ENCODE measurements at regions not wholly inside any gene's neighbourhood (a gene's known extent, or its start where the extent isn't known, plus 50 kb on each side); places are given as distances from the start of the nearest gene placed in this dataset.
A peak's percentile ranks its signal among the peaks of the same experiment; 100 is the strongest.

DNA sequence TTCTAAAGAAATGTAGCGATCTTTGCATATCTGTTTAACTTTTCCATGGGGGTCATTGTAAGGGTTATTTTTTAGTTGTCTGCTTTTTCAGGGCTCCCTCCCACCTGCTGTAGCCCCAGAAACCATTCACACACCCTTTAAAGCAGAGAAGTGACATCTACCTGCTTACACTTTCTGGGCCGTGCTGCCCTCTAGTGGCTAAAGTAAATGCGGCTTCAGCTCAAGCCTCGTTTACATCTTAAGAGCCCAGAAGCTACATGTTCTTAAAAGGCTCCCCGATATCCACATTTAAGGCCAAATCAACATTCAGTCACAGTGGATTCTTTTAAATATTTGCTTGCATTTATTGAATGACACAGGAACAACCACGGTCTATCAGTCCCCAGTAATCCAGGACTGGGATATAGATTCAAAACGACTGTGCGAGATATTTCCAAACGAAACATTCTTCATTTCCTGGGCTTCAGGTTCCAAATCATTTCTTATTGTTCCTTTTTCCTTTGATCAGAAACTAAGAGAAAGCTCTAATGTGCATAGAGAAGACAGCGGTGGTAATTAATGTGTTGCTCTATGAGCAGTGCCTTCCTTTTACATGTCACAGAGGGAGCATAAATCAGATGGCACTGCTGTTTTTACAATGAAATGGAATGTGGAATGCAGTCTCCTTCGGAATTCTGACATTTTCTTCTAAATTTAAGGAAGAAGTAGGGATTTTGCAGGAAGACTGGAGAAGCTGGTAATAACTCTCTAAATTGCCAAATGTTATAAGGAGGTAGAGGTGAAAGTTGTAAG lies 119.9 kb downstream of the RASGEF1B start:
- Mint-ChIP-seq H3K27ac (ENCODE audit: unreplicated experiment) (no peak overlapping the region), H3K4me3 (ENCODE audit: unreplicated experiment) (no peak overlapping the region), H3K9me3 (ENCODE audit: low read depth) (no peaks in the 10 kb centered on the region), H3K4me1 (ENCODE audit: low read depth) (no peaks in the 10 kb centered on the region), H3K36me3 (ENCODE audit: low read depth) (no peaks in the 10 kb centered on the region), H3K27me3 (ENCODE audit: low read depth) (peaks cover 31% of the 10 kb centered on the region)
- TF ChIP-seq, protein P1, sequence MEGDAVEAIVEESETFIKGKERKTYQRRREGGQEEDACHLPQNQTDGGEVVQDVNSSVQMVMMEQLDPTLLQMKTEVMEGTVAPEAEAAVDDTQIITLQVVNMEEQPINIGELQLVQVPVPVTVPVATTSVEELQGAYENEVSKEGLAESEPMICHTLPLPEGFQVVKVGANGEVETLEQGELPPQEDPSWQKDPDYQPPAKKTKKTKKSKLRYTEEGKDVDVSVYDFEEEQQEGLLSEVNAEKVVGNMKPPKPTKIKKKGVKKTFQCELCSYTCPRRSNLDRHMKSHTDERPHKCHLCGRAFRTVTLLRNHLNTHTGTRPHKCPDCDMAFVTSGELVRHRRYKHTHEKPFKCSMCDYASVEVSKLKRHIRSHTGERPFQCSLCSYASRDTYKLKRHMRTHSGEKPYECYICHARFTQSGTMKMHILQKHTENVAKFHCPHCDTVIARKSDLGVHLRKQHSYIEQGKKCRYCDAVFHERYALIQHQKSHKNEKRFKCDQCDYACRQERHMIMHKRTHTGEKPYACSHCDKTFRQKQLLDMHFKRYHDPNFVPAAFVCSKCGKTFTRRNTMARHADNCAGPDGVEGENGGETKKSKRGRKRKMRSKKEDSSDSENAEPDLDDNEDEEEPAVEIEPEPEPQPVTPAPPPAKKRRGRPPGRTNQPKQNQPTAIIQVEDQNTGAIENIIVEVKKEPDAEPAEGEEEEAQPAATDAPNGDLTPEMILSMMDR (IDR thresholded peaks at IDR 0.05) = peak; percentile 94
- no peak for DNase-seq (ENCODE audit: low spot score)

DNA sequence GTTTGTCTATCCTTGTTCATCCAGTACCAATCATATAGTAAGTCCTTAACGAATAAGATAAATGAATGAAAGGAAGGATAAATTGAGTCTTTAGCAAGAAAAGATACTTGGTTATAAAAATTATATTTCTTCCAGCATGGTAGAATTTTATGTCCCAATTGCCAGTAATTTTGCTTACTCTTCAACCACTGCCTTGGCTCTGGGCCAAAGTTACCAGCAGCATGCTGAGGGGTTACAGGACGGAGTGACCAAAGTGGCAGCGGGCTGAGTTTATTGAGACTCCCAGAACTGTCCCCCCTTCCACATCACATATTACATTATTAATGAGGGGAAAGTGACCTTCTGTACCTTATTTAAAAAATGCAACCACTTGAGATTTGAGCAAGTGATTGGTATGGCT lies 121.7 kb downstream of the RASGEF1B start:
- H3K27me3 Mint-ChIP-seq (ENCODE audit: low read depth) = peaks cover 27% of the 10 kb centered on the region
- no peak overlapping the region for H3K4me3 Mint-ChIP-seq (ENCODE audit: unreplicated experiment)
- TF ChIP-seq, protein P1 (IDR thresholded peaks at IDR 0.05) = no peak
- H3K4me1 Mint-ChIP-seq (ENCODE audit: low read depth) = no peaks in the 10 kb centered on the region
- H3K9me3 Mint-ChIP-seq (ENCODE audit: low read depth) = no peaks in the 10 kb centered on the region
- no peak for DNase-seq (ENCODE audit: low spot score)
- no peak overlapping the region for H3K27ac Mint-ChIP-seq (ENCODE audit: unreplicated experiment)
- no peaks in the 10 kb centered on the region for H3K36me3 Mint-ChIP-seq (ENCODE audit: low read depth)

DNA sequence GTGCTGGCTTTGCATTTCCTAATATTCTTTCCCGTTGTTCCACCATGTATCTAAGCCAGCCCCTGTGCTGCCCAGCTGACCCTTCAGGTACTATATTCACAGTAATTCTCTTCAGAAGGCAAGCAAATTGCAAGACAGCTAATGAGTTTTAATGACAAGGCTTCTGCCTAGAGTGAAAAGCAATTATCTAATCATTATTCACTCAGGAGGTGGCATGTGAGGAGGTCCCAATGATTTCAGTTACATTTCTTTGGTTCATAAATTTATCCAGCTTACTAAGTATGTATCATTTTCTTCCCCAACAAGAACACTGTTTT lies 123.0 kb downstream of the RASGEF1B start:
- no peak overlapping the region for H3K4me3 Mint-ChIP-seq (ENCODE audit: unreplicated experiment)
- H3K27ac Mint-ChIP-seq (ENCODE audit: unreplicated experiment) = no peak overlapping the region
- TF ChIP-seq, protein P1 (IDR thresholded peaks at IDR 0.05) = no peak
- H3K4me1 Mint-ChIP-seq (ENCODE audit: low read depth) = no peaks in the 10 kb centered on the region
- no peak for DNase-seq (ENCODE audit: low spot score)
- no peaks in the 10 kb centered on the region for H3K9me3 Mint-ChIP-seq (ENCODE audit: low read depth)
- H3K27me3 Mint-ChIP-seq (ENCODE audit: low read depth) = peaks cover 25% of the 10 kb centered on the region
- no peaks in the 10 kb centered on the region for H3K36me3 Mint-ChIP-seq (ENCODE audit: low read depth)

DNA sequence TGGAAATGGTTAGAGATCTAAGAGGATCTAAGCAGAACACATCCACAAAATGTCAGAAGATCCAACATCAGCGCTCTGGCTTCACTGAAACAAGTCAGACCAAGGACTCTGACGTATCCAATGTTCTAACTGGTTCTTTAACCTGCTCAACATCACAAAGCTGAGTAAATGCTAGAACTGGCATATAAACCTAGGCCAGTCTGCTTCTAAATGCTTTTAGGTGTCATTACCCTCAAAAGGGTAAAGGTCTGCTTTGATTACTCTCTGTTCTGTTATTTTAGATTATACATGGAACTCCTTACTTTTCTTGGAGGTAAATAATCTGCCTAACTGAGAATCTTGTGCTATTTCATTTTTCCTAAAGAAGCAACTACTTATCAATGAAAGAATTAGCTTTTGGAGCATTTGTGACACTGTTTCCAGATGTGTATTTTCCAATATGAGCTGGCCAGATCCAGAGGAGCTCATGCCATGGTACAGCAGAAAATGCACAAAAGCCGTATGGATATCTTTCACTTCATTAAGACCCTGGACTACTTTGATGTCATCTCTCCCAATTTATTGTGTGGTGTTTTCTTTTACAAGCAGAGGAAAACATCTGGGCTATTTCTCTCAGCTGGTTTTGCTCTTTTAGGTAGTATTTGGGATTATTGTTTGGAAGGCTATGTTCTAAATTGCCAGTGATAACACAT lies 123.5 kb downstream of the RASGEF1B start:
- Mint-ChIP-seq H3K27me3 (ENCODE audit: low read depth) (peaks cover 24% of the 10 kb centered on the region), H3K9me3 (ENCODE audit: low read depth) (no peaks in the 10 kb centered on the region)

DNA sequence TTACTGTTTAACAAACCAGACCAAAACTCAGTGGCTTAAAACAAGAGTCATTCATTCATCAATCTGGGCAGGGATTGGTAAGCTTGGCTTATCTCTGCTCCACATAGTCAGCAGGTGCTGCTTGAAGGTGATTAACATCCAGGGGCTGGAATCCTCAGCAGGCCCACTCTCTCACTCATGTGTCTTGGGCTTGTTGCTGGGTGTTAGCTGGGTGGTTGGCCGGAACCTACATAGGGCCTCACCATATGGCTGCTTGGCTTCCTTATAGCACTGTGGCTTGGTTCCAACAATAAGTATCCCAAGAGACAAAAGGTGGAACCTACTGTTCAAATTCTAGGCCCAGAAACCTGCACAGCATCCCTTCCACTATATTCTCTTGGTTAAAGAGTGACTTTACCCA lies 125.0 kb downstream of the RASGEF1B start:
- no peaks in the 10 kb centered on the region for H3K36me3 Mint-ChIP-seq (ENCODE audit: low read depth)
- TF ChIP-seq, protein P1 (IDR thresholded peaks at IDR 0.05) = no peak
- no peaks in the 10 kb centered on the region for H3K9me3 Mint-ChIP-seq (ENCODE audit: low read depth)
- no peak overlapping the region for H3K4me3 Mint-ChIP-seq (ENCODE audit: unreplicated experiment)
- H3K4me1 Mint-ChIP-seq (ENCODE audit: low read depth) = no peaks in the 10 kb centered on the region
- H3K27ac Mint-ChIP-seq (ENCODE audit: unreplicated experiment) = no peak overlapping the region
- H3K27me3 Mint-ChIP-seq (ENCODE audit: low read depth) = peaks cover 21% of the 10 kb centered on the region
- no peak for DNase-seq (ENCODE audit: low spot score)

More for the DNA sequence above, 123.5 kb downstream of the RASGEF1B start:
- no peak overlapping the region for H3K4me3 Mint-ChIP-seq (ENCODE audit: unreplicated experiment)
- no peak overlapping the region for H3K27ac Mint-ChIP-seq (ENCODE audit: unreplicated experiment)
- no peaks in the 10 kb centered on the region for H3K36me3 Mint-ChIP-seq (ENCODE audit: low read depth)
- DNase-seq (ENCODE audit: low spot score) = no peak
- H3K4me1 Mint-ChIP-seq (ENCODE audit: low read depth) = no peaks in the 10 kb centered on the region
- TF ChIP-seq, protein P1 (IDR thresholded peaks at IDR 0.05) = no peak

Data from chondrocyte (in vitro differentiated cells).